ENCODE measurements at regions not wholly inside any gene's neighbourhood (a gene's known extent, or its start where the extent isn't known, plus 50 kb on each side); places are given as distances from the start of the nearest gene placed in this dataset.

GRCh38 chr4:79121875-79122358 is 182.7 kb upstream of the PAQR3 start:
- POLR2A ChIA-PET, result interaction anchor here (0.7 kb wide), 1 partner anchor 18 kb away, joined by 3 read pairs; no protein-coding TSS in a partner anchor
- Histone ChIP-seq H3K4me3 (no peak overlapping the region), H3K4me2 (ENCODE audit: insufficient read depth, low read length) (no peak overlapping the region), H3K36me3 (ENCODE audit: control insufficient read depth, insufficient read depth, low read length) (no peaks in the 10 kb centered on the region), H2AFZ (ENCODE audit: low read depth, low read length) (no peak overlapping the region), H3K9me1 (ENCODE audit: control insufficient read depth, insufficient read depth, low read length) (no peaks in the 10 kb centered on the region), H3K9me3 (replicated peaks; ENCODE audit: control insufficient read depth, insufficient read depth, low read depth, low read length) (peaks cover 2% of the 10 kb centered on the region; the same call in 1 of the 2 replicates), H3K4me1 (replicated peaks in 1 of 2; ENCODE audit: control insufficient read depth in 2 of 2, insufficient read depth in 2 of 2, low read length in 2 of 2) (no peaks in the 10 kb centered on the region), H3K27ac (ENCODE audit: extremely low read depth, low read depth, low read length) (no peak overlapping the region), H3K9ac (ENCODE audit: insufficient read depth in 1 of 2, low read depth in 2 of 2, low read length in 2 of 2) (no peak overlapping the region), H4K20me1 (replicated peaks; ENCODE audit: control insufficient read depth, insufficient read depth, low read length) (no peaks in the 10 kb centered on the region), H3K27me3 (ENCODE audit: control insufficient read depth in 2 of 2, insufficient read depth in 2 of 2, low read length in 2 of 2) (no peaks in the 10 kb centered on the region), H3K79me2 (ENCODE audit: control insufficient read depth, insufficient read depth, low read length) (no peaks in the 10 kb centered on the region)
- DNase-seq (ENCODE audit: extremely low read depth in 1 of 4, low spot score in 3 of 4) (no peak), ATAC-seq (no peak), FAIRE-seq (no peak)
- in situ Hi-C loops (cut with MboI), result no loop called here
- BruUV-seq (replicated peaks), result no TSS peak
- WGBS (ENCODE audit: insufficient coverage, low coverage, missing lambda C conversion rate), result 72% methylated on average over 20 of the region's 27 CpGs
- CTCF ChIA-PET (ENCODE audit: low intra/inter-chr PET ratio), result no interaction called here
- intact Hi-C loops (cut with micrococcal nuclease), result no loop called here
- TF ChIP-seq KLF16 (IDR thresholded peaks at IDR 0.05), result no peak
- no peak for TF ChIP-seq MECOM (CRISPR knock-in tag; IDR thresholded peaks at IDR 0.05)
- TF ChIP-seq ZNF444 (CRISPR knock-in tag; IDR thresholded peaks at IDR 0.05), result no peak

GRCh38 chr4:79121223-79121622 is 182.0 kb upstream of the PAQR3 start:
- no peak overlapping the region for H3K9ac ChIP-seq (ENCODE audit: insufficient read depth in 1 of 2, low read depth in 2 of 2, low read length in 2 of 2)
- FAIRE-seq (no peak), ATAC-seq (no peak), DNase-seq (ENCODE audit: extremely low read depth in 1 of 4, low spot score in 3 of 4) (no peak)
- no peak overlapping the region for H3K4me3 ChIP-seq
- no peaks in the 10 kb centered on the region for H3K4me1 ChIP-seq (replicated peaks in 1 of 2; ENCODE audit: control insufficient read depth in 2 of 2, insufficient read depth in 2 of 2, low read length in 2 of 2)
- WGBS (ENCODE audit: insufficient coverage, low coverage, missing lambda C conversion rate), result 0% methylated on average over 1 of the region's 1 CpG
- H3K36me3 ChIP-seq (ENCODE audit: control insufficient read depth, insufficient read depth, low read length), result no peaks in the 10 kb centered on the region
- no peaks in the 10 kb centered on the region for H4K20me1 ChIP-seq (replicated peaks; ENCODE audit: control insufficient read depth, insufficient read depth, low read length)
- H3K27ac ChIP-seq (ENCODE audit: extremely low read depth, low read depth, low read length), result no peak overlapping the region
- ChIA-PET POLR2A (interaction anchor here (0.7 kb wide), 1 partner anchor 19 kb away, joined by 3 read pairs; no protein-coding TSS in a partner anchor), CTCF (ENCODE audit: low intra/inter-chr PET ratio) (no interaction called here)
- BruUV-seq (replicated peaks), result no TSS peak
- no peak overlapping the region for H3K4me2 ChIP-seq (ENCODE audit: insufficient read depth, low read length)
- in situ Hi-C loops (cut with MboI) (no loop called here), intact Hi-C loops (cut with micrococcal nuclease) (no loop called here)
- H3K27me3 ChIP-seq (ENCODE audit: control insufficient read depth in 2 of 2, insufficient read depth in 2 of 2, low read length in 2 of 2), result no peaks in the 10 kb centered on the region
- TF ChIP-seq PHF21A (IDR thresholded peaks at IDR 0.05; ENCODE audit: borderline replicate concordance, low read depth), result no peak
- TF ChIP-seq TRIM28 (IDR thresholded peaks at IDR 0.05), result peak; percentile 82; the same call in 1 of the 2 replicates
- TF ChIP-seq CHCHD3 (CRISPR knock-in tag; IDR thresholded peaks at IDR 0.05), result no peak
- no peak for TF ChIP-seq NRF1 (conservative IDR thresholded peaks at IDR 0.05 in 1 of 2, IDR thresholded peaks at IDR 0.05 in 1 of 2)
- TF ChIP-seq CBX3 (IDR thresholded peaks at IDR 0.05; ENCODE audit: borderline replicate concordance in 1 of 2, low read length in 2 of 2), result peak in 1 of 2 experiments; percentile 67; a peak in 1 of 3 replicates
- TF ChIP-seq RBM14 (IDR thresholded peaks at IDR 0.05; ENCODE audit: borderline replicate concordance, insufficient read depth, low read depth, low read length), result no peak
- 0 out of 4 replicates have a peak, but pooled peaks of 1 of the 2 experiments have one; percentile 23 for TF ChIP-seq TRIM24 (IDR thresholded peaks at IDR 0.05)
- H3K9me3 ChIP-seq (replicated peaks; ENCODE audit: control insufficient read depth, insufficient read depth, low read depth, low read length), result peaks cover 2% of the 10 kb centered on the region; the same call in 1 of the 2 replicates
- H3K9me1 ChIP-seq (ENCODE audit: control insufficient read depth, insufficient read depth, low read length), result no peaks in the 10 kb centered on the region
- H3K79me2 ChIP-seq (ENCODE audit: control insufficient read depth, insufficient read depth, low read length), result no peaks in the 10 kb centered on the region
- no peak overlapping the region for H2AFZ ChIP-seq (ENCODE audit: low read depth, low read length)

Measured in K562 (cell line).